Activated B cell treated with CpG ODN at 0.5 μM for 24 hours (primary cell): ENCODE measurements at regions not wholly inside any gene's neighbourhood (a gene's known extent, or its start where the extent isn't known, plus 50 kb on each side); places are given as distances from the start of the nearest gene placed in this dataset.

Experiments
- ATAC-seq: fragments of 200-7000 bp; cut with Tn5 transposase; one replicate; pipeline ENCODE4 v1.10.0; 2021; ENCODE audit warnings: low read depth, mild to moderate bottlenecking, moderate library complexity
- CTCF ChIA-PET: fragments of 350-600 bp; sonication (Branson Sonifier 250); formaldehyde crosslinking; loops from one replicate; lab custom pipeline; 2021; ENCODE audit warnings: antibody characterized with exemption; lab: Charles Lee
- POLR2A ChIA-PET: fragments of 350-600 bp; sonication (Branson Sonifier 250); formaldehyde crosslinking; loops from one replicate; lab custom pipeline; 2021; ENCODE audit warnings: antibody characterized with exemption; lab: Charles Lee
- DNase-seq: peaks from one replicate; pipeline ENCODE4 v3.0.0; 2022
- H3K27ac Mint-ChIP-seq: one replicate; pipeline ENCODE4 v1.8.0; 2020; ENCODE audit warnings: mixed read lengths
- H3K27me3 Mint-ChIP-seq: one replicate; pipeline ENCODE4 v1.8.0; 2021; ENCODE audit warnings: mixed read lengths
- H3K36me3 Mint-ChIP-seq: one replicate; pipeline ENCODE4 v1.8.0; 2021; ENCODE audit warnings: low read depth, mixed read lengths
- H3K4me1 Mint-ChIP-seq: one replicate; pipeline ENCODE4 v1.8.0; 2021; ENCODE audit warnings: mixed read lengths
- H3K4me3 Mint-ChIP-seq: one replicate; pipeline ENCODE4 v1.8.0; 2020; ENCODE audit warnings: mild to moderate bottlenecking, mixed read lengths
- H3K9me3 Mint-ChIP-seq: one replicate; pipeline ENCODE4 v1.8.0; 2020; ENCODE audit warnings: mixed read lengths
- CTCF ChIP-seq: fragments of 200-600 bp; IDR thresholded peaks from one replicate; pipeline ENCODE4 v1.8.0; 2022; ENCODE audit warnings: antibody characterized with exemption, mild to moderate bottlenecking
- intact Hi-C: fragments of 100-400 bp; cut with micrococcal nuclease; formaldehyde crosslinking; loops from one replicate; pipeline ENCODE4 v1.15.1; 2024

- ATAC-seq: no peak
- Mint-ChIP-seq H3K27me3 (peaks cover 4% of the 10 kb centered on the region), H3K9me3 (peaks cover 2% of the 10 kb centered on the region), H3K4me1 (no peaks in the 10 kb centered on the region), H3K36me3 (no peaks in the 10 kb centered on the region), H3K27ac (no peak overlapping the region), H3K4me3 (no peak overlapping the region)
- intact Hi-C loops: no loop called here
- ChIA-PET CTCF (no interaction called here), POLR2A (no interaction called here)
- no peak for TF ChIP-seq CTCF
- no peak for DNase-seq
These were observed 70.6 kb downstream of the TSN start for GRCh38 chr2:121826036-121826435.

- H3K9me3 Mint-ChIP-seq: no peaks in the 10 kb centered on the region
- ATAC-seq (no peak), DNase-seq (no peak)
- no peaks in the 10 kb centered on the region for H3K4me1 Mint-ChIP-seq
- peaks cover 2% of the 10 kb centered on the region for H3K27me3 Mint-ChIP-seq
- no peak overlapping the region for H3K27ac Mint-ChIP-seq
- POLR2A ChIA-PET: no interaction called here
- TF ChIP-seq CTCF: no peak
- no peak overlapping the region for H3K4me3 Mint-ChIP-seq
- H3K36me3 Mint-ChIP-seq: no peaks in the 10 kb centered on the region
- CTCF ChIA-PET: no interaction called here
- intact Hi-C loops: no loop called here
These were observed 72.9 kb downstream of the TSN start for GRCh38 chr2:121828281-121828731.

GRCh38 chr2:121830809-121831208, 75.4 kb downstream of the TSN start:
- no peak for TF ChIP-seq CTCF
- Mint-ChIP-seq H3K9me3 (no peaks in the 10 kb centered on the region), H3K27ac (no peak overlapping the region), H3K4me3 (no peak overlapping the region), H3K27me3 (no peaks in the 10 kb centered on the region), H3K4me1 (no peaks in the 10 kb centered on the region), H3K36me3 (no peaks in the 10 kb centered on the region)
- CTCF ChIA-PET: no interaction called here
- ATAC-seq (no peak), DNase-seq (no peak)
- intact Hi-C loops: no loop called here
- POLR2A ChIA-PET: no interaction called here

GRCh38 chr2:121831841-121832240, 76.4 kb downstream of the TSN start:
- no peaks in the 10 kb centered on the region for H3K36me3 Mint-ChIP-seq
- H3K4me1 Mint-ChIP-seq: no peaks in the 10 kb centered on the region
- ATAC-seq (no peak), DNase-seq (no peak)
- ChIA-PET POLR2A (no interaction called here), CTCF (no interaction called here)
- intact Hi-C loops: no loop called here
- TF ChIP-seq CTCF: no peak
- H3K4me3 Mint-ChIP-seq: no peak overlapping the region
- H3K27me3 Mint-ChIP-seq: no peaks in the 10 kb centered on the region
- no peak overlapping the region for H3K27ac Mint-ChIP-seq
- H3K9me3 Mint-ChIP-seq: no peaks in the 10 kb centered on the region

GRCh38 chr2:121832412-121833357, 77.2 kb downstream of the TSN start:
- Mint-ChIP-seq H3K27me3 (no peaks in the 10 kb centered on the region), H3K4me3 (no peak overlapping the region), H3K36me3 (no peaks in the 10 kb centered on the region), H3K27ac (no peak overlapping the region), H3K4me1 (no peaks in the 10 kb centered on the region), H3K9me3 (no peaks in the 10 kb centered on the region)
- TF ChIP-seq CTCF: no peak
- ChIA-PET CTCF (no interaction called here), POLR2A (interaction anchor here (0.7 kb wide), 1 partner anchor 137 kb away, joined by 3 read pairs; no protein-coding TSS in a partner anchor)
- ATAC-seq (no peak), DNase-seq (no peak)
- intact Hi-C loops: no loop called here
